ENCODE measurements at regions not wholly inside any gene's neighbourhood (a gene's known extent, or its start where the extent isn't known, plus 50 kb on each side); places are given as distances from the start of the nearest gene placed in this dataset.

GRCh38 chr15:53454535-53454842 is 305.0 kb downstream of the WDR72 start:
- no peak for TF ChIP-seq POLR2AphosphoS2 (IDR thresholded peaks at IDR 0.05; ENCODE audit: low read length)
- no peak for TF ChIP-seq HOXB6 (CRISPR knock-in tag; IDR thresholded peaks at IDR 0.05; ENCODE audit: borderline replicate concordance)
- no peak for TF ChIP-seq EZH2 (IDR thresholded peaks at IDR 0.05; ENCODE audit: borderline replicate concordance, low read depth, low read length)
- no peak for TF ChIP-seq ZFP36 (IDR thresholded peaks at IDR 0.05; ENCODE audit: low read depth, low read length, partially characterized antibody)
- no peak for TF ChIP-seq CTCF (IDR thresholded peaks at IDR 0.05 in 2 of 3, conservative IDR thresholded peaks at IDR 0.05 in 1 of 3; ENCODE audit: insufficient read depth in 2 of 3, low read depth in 1 of 3, low read length in 3 of 3)
- no peak for TF ChIP-seq TEAD1 (CRISPR knock-in tag; IDR thresholded peaks at IDR 0.05)
- TF ChIP-seq TAF1 (IDR thresholded peaks at IDR 0.05; ENCODE audit: control insufficient read depth, extremely low read depth, insufficient read depth, low read length, severe bottlenecking): no peak
- no peak for TF ChIP-seq ZNF644 (tag; IDR thresholded peaks at IDR 0.05; ENCODE audit: low read depth)
- TF ChIP-seq EHMT2 (IDR thresholded peaks at IDR 0.05): no peak
- no peak for TF ChIP-seq CHD2 (IDR thresholded peaks at IDR 0.05; ENCODE audit: low read depth, low read length)
- TF ChIP-seq HNRNPH1 (optimal IDR thresholded peaks at IDR 0.05; ENCODE audit: low read depth, low read length): no peak
- no peak for TF ChIP-seq ZSCAN29 (IDR thresholded peaks at IDR 0.05)
- no peak for TF ChIP-seq MBD2 (IDR thresholded peaks at IDR 0.05; ENCODE audit: borderline replicate concordance, low read depth)
- no peak for TF ChIP-seq LCOR (CRISPR knock-in tag; IDR thresholded peaks at IDR 0.05)
